CD14-positive monocyte (primary cell): ENCODE measurements at regions not wholly inside any gene's neighbourhood (a gene's known extent, or its start where the extent isn't known, plus 50 kb on each side); places are given as distances from the start of the nearest gene placed in this dataset.
"Not testable (repeated sequence)": the region's sequence is repeated elsewhere in the genome, so short reads cannot be mapped to it uniquely, and the experiment has no call there.

Experiments used
- DNase-seq, 3 donors: peaks; one replicate each; pipeline ENCODE4 v3.0.0-alpha.2; 2011 to 2022
- H2AFZ ChIP-seq: 2 replicates; pipeline ENCODE4 v1.6.0; 2012; ENCODE audit warnings: mild to moderate bottlenecking, low read depth, low read length, inconsistent platforms; ENCODE audit not compliant: insufficient read depth, poor library complexity, severe bottlenecking
- H3K27ac ChIP-seq, 2 donors: 1 replicate in 1 of 2; 2 replicates in 1 of 2; pipeline ENCODE4 v1.5.1; 2012 to 2013; ENCODE audit warnings: low read length in 2 of 2, control low read depth in 1 of 2, inconsistent platforms in 1 of 2, low read depth in 1 of 2, mild to moderate bottlenecking in 1 of 2
- H3K27me3 ChIP-seq, 2 donors: one replicate each; pipeline versions ENCODE4 v1.6.0 to v1.6.1; 2011 to 2013; ENCODE audit warnings: low read length in 2 of 2; ENCODE audit not compliant: control insufficient read depth in 2 of 2, insufficient read depth in 2 of 2
- H3K36me3 ChIP-seq, 2 donors: replicated peaks in 1 of 2; 1 replicate in 1 of 2; 2 replicates in 1 of 2; pipeline versions ENCODE4 v1.5.1 to v1.6.1; 2012 to 2013; ENCODE audit warnings: low read length in 2 of 2, control low read depth in 1 of 2, inconsistent platforms in 1 of 2, mild to moderate bottlenecking in 1 of 2; ENCODE audit not compliant: insufficient read depth in 2 of 2, control insufficient read depth in 1 of 2
- H3K4me1 ChIP-seq, 2 donors: 1 replicate in 1 of 2; 2 replicates in 1 of 2; pipeline versions ENCODE4 v1.5.1 to v1.6.1; 2012 to 2013; ENCODE audit warnings: low read length in 2 of 2, control low read depth in 1 of 2, inconsistent platforms in 1 of 2, mild to moderate bottlenecking in 1 of 2, moderate library complexity in 1 of 2; ENCODE audit not compliant: insufficient read depth in 2 of 2, control insufficient read depth in 1 of 2
- H3K4me2 ChIP-seq: replicated peaks from 2 replicates; pipeline ENCODE3; 2012; ENCODE audit warnings: low read length, moderate library complexity, mild to moderate bottlenecking; ENCODE audit not compliant: poor library complexity, severe bottlenecking; ENCODE audit errors: extremely low read depth
- H3K4me3 ChIP-seq, 3 experiments: fragments of 200-600 bp in 1 of 3; sonication (generic) in 1 of 3; replicated peaks in 1 of 3; 1 replicate in 2 of 3; 2 replicates in 1 of 3; pipeline ENCODE4 v1.5.1; 2011 to 2013; ENCODE audit warnings: low read length in 3 of 3, mild to moderate bottlenecking in 3 of 3, control low read depth in 2 of 3, low read depth in 2 of 3, inconsistent platforms in 1 of 3, moderate library complexity in 1 of 3
- H3K79me2 ChIP-seq: 2 replicates; pipeline ENCODE4 v1.6.0; 2012; ENCODE audit warnings: mild to moderate bottlenecking, control low read depth, inconsistent platforms, low read length, moderate library complexity; ENCODE audit not compliant: insufficient read depth
- H3K9ac ChIP-seq: 2 replicates; pipeline ENCODE4 v1.6.0; 2017; ENCODE audit warnings: low read length, mild to moderate bottlenecking; ENCODE audit not compliant: insufficient read depth, poor library complexity, severe bottlenecking
- H3K9me3 ChIP-seq, 2 donors: replicated peaks in 1 of 2; 1 replicate in 1 of 2; 2 replicates in 1 of 2; pipeline versions ENCODE4 v1.5.1 to v1.6.1; 2012 to 2013; ENCODE audit warnings: low read length in 2 of 2, control low read depth in 1 of 2; ENCODE audit not compliant: control insufficient read depth in 1 of 2, insufficient read depth in 1 of 2
- H4K20me1 ChIP-seq: 2 replicates; pipeline ENCODE4 v1.6.0; 2012; ENCODE audit warnings: mild to moderate bottlenecking, low read length, control low read depth, moderate library complexity; ENCODE audit not compliant: insufficient read depth
- H3K27ac Mint-ChIP-seq, 7 donors: one replicate each; pipeline ENCODE4 v1.8.0; 2020; ENCODE audit warnings: mild to moderate bottlenecking in 7 of 7, mixed read lengths in 7 of 7, moderate library complexity in 6 of 7, inconsistent platforms in 2 of 7
- H3K27me3 Mint-ChIP-seq, 3 donors: one replicate each; pipeline ENCODE4 v1.8.0; 2021 to 2022; ENCODE audit warnings: low read depth in 3 of 3, mild to moderate bottlenecking in 3 of 3, mixed read lengths in 3 of 3, moderate library complexity in 3 of 3, inconsistent platforms in 1 of 3
- H3K36me3 Mint-ChIP-seq, 2 donors: one replicate each; pipeline ENCODE4 v1.8.0; 2020; ENCODE audit warnings: mixed read lengths in 2 of 2, inconsistent platforms in 1 of 2, mild to moderate bottlenecking in 1 of 2
- H3K4me1 Mint-ChIP-seq: one replicate; pipeline ENCODE4 v1.8.0; 2020; ENCODE audit warnings: mild to moderate bottlenecking, mixed read lengths
- H3K4me3 Mint-ChIP-seq, 2 donors: one replicate each; pipeline ENCODE4 v1.8.0; 2020; ENCODE audit warnings: mild to moderate bottlenecking in 2 of 2, mixed read lengths in 2 of 2, moderate library complexity in 1 of 2
- H3K9me3 Mint-ChIP-seq, 7 donors: one replicate each; pipeline ENCODE4 v1.8.0; 2020 to 2022; ENCODE audit warnings: mixed read lengths in 7 of 7, mild to moderate bottlenecking in 6 of 7, moderate library complexity in 6 of 7, inconsistent platforms in 2 of 7
- WGBS: methylation state at CpG from one replicate; pipeline ENCODE4 v1.1.5; 2013; ENCODE audit warnings: missing lambda C conversion rate; ENCODE audit not compliant: insufficient coverage; 5-methylcytosine and 5-hydroxymethylcytosine counted together
- intact Hi-C, 2 donors: fragments of 100-400 bp; cut with micrococcal nuclease; formaldehyde crosslinking; loops; one replicate each; pipeline versions ENCODE4 v1.15.0 to v1.15.1; 2023

GRCh38 chr1:121013181-121013580 lies 123.6 kb downstream of the PPIAL4A start:
- H3K4me3 ChIP-seq, H3K27ac Mint-ChIP-seq, H3K4me2 ChIP-seq, H2AFZ ChIP-seq, H3K4me3 Mint-ChIP-seq, H3K36me3 ChIP-seq, H3K9ac ChIP-seq, H3K27ac ChIP-seq, intact Hi-C loops, H4K20me1 ChIP-seq, H3K79me2 ChIP-seq, DNase-seq, H3K36me3 Mint-ChIP-seq, H3K9me3 ChIP-seq, H3K9me3 Mint-ChIP-seq: not testable (repeated sequence)
- Mint-ChIP-seq H3K4me1 (peaks cover 13% of the 10 kb centered on the region), H3K27me3 (peaks cover 13 to 17% (median 16%) of the 10 kb centered on the region in 3 donors)
- Histone ChIP-seq H3K27me3 (peaks cover 2 to 15% of the 10 kb centered on the region in 2 donors), H3K4me1 (peaks cover 4 to 10% of the 10 kb centered on the region in 2 donors)
- WGBS, result no CpG with 5 or more reads among the region's 1 CpG

- H2AFZ ChIP-seq, intact Hi-C loops, H4K20me1 ChIP-seq, H3K27me3 ChIP-seq, H3K36me3 Mint-ChIP-seq, H3K4me3 Mint-ChIP-seq, H3K79me2 ChIP-seq, H3K4me3 ChIP-seq, H3K9me3 Mint-ChIP-seq, H3K9ac ChIP-seq, H3K4me1 ChIP-seq, H3K36me3 ChIP-seq, H3K4me1 Mint-ChIP-seq, H3K27me3 Mint-ChIP-seq, H3K4me2 ChIP-seq, H3K27ac Mint-ChIP-seq, H3K9me3 ChIP-seq, H3K27ac ChIP-seq: not testable (repeated sequence)
- DNase-seq, result peak; percentile 19 to 36 (median 30)
- WGBS, result 37% methylated on average over 5 of the region's 32 CpGs
Measured at GRCh38 chr1:121016182-121017028, 126.8 kb downstream of the PPIAL4A start.
